WTC11 (cell line): ENCODE measurements at regions not wholly inside any gene's neighbourhood (a gene's known extent, or its start where the extent isn't known, plus 50 kb on each side); places are given as distances from the start of the nearest gene placed in this dataset.

Source experiments
- ATAC-seq: fragments of 200-7000 bp; cut with Tn5 transposase; 2 replicates; pipeline ENCODE4 v1.10.0; 2021; ENCODE audit warnings: mild to moderate bottlenecking, moderate library complexity
- CTCF ChIA-PET: fragments of 300-600 bp; sonication (Branson Sonifier 250); formaldehyde crosslinking; loops from one replicate; lab custom pipeline; 2021; ENCODE audit warnings: antibody characterized with exemption; lab: Charles Lee
- POLR2A ChIA-PET: fragments of 350-600 bp; sonication (Branson Sonifier 250); formaldehyde crosslinking; loops from one replicate; lab custom pipeline; 2021; ENCODE audit warnings: antibody characterized with exemption; lab: Charles Lee
- DNase-seq: peaks from one replicate; pipeline ENCODE4 v3.0.0; 2021; ENCODE audit warnings: low spot score
- H3K27ac Mint-ChIP-seq: 2 replicates; pipeline ENCODE4 v1.8.0; 2021; ENCODE audit warnings: mixed read lengths
- H3K27me3 Mint-ChIP-seq: 2 replicates; pipeline ENCODE4 v1.8.0; 2021; ENCODE audit warnings: low read depth, mild to moderate bottlenecking, moderate library complexity, mixed read lengths
- H3K36me3 Mint-ChIP-seq: 2 replicates; pipeline ENCODE4 v1.8.0; 2021; ENCODE audit warnings: mixed read lengths
- H3K4me1 Mint-ChIP-seq: 2 replicates; pipeline ENCODE4 v1.8.0; 2022; ENCODE audit warnings: mixed read lengths
- H3K4me3 Mint-ChIP-seq: 2 replicates; pipeline ENCODE4 v1.8.0; 2021; ENCODE audit warnings: mild to moderate bottlenecking, moderate library complexity, mixed read lengths
- H3K9me3 Mint-ChIP-seq: 2 replicates; pipeline ENCODE4 v1.8.0; 2021; ENCODE audit warnings: mixed read lengths
- CBFB ChIP-seq: sonication (generic); formaldehyde crosslinking; IDR thresholded peaks from 2 replicates; pipeline ENCODE4 v1.8.1; 2022; ENCODE audit warnings: mild to moderate bottlenecking, low read depth, missing genetic modification reagents
- CREB1 ChIP-seq: sonication (generic); formaldehyde crosslinking; IDR thresholded peaks from 2 replicates; pipeline ENCODE4 v1.8.0; 2023; ENCODE audit warnings: mild to moderate bottlenecking, missing genetic modification reagents
- E2F1 ChIP-seq: sonication (generic); formaldehyde crosslinking; IDR thresholded peaks from 2 replicates; pipeline ENCODE4 v1.8.0; 2022; ENCODE audit warnings: mild to moderate bottlenecking, missing genetic modification reagents
- GRHL2 ChIP-seq: fragments of 250-450 bp; sonication (Bioruptor Pico); IDR thresholded peaks from 2 replicates; pipeline ENCODE4 v1.8.0; 2022; ENCODE audit warnings: mild to moderate bottlenecking, moderate library complexity; ENCODE audit not compliant: insufficient replicate concordance, severe bottlenecking
- IRF2 ChIP-seq: sonication (generic); formaldehyde crosslinking; IDR thresholded peaks from 2 replicates; pipeline ENCODE4 v1.8.0; 2022; ENCODE audit warnings: low read depth, missing genetic modification reagents, borderline replicate concordance
- MAX ChIP-seq: sonication (generic); formaldehyde crosslinking; IDR thresholded peaks from 2 replicates; pipeline ENCODE4 v1.8.0; 2022; ENCODE audit warnings: mild to moderate bottlenecking, missing genetic modification reagents
- NR3C1 ChIP-seq: sonication (generic); formaldehyde crosslinking; conservative IDR thresholded peaks from 2 replicates; pipeline ENCODE4 v1.8.1; 2023; ENCODE audit warnings: low read depth, mild to moderate bottlenecking, missing genetic modification reagents
- PRRX2 ChIP-seq: fragments of 250-450 bp; sonication (Bioruptor Pico); IDR thresholded peaks from 2 replicates; pipeline ENCODE4 v1.8.0; 2021; ENCODE audit warnings: mild to moderate bottlenecking
- ZNF138 ChIP-seq: sonication (generic); formaldehyde crosslinking; conservative IDR thresholded peaks from 2 replicates; pipeline ENCODE4 v1.8.1; 2022; ENCODE audit warnings: mild to moderate bottlenecking, moderate library complexity, missing genetic modification reagents
- ZNF219 ChIP-seq: sonication (generic); formaldehyde crosslinking; IDR thresholded peaks from 2 replicates; pipeline ENCODE4 v1.8.0; 2023; ENCODE audit warnings: missing genetic modification reagents, mild to moderate bottlenecking, borderline replicate concordance
- ZNF281 ChIP-seq: sonication (generic); formaldehyde crosslinking; IDR thresholded peaks from 2 replicates; pipeline ENCODE4 v1.8.0; 2023; ENCODE audit warnings: mild to moderate bottlenecking, missing genetic modification reagents
- TF ChIP-seq, protein P1 (sequence below): sonication (generic); formaldehyde crosslinking; IDR thresholded peaks from 2 replicates; pipeline ENCODE4 v1.8.1; 2023; ENCODE audit warnings: mild to moderate bottlenecking, missing genetic modification reagents, moderate library complexity

- H3K27me3 Mint-ChIP-seq: no peaks in the 10 kb centered on the region
These were observed 172.8 kb upstream of the PMEPA1 start for GRCh38 chr20:57882451-57883161.

DNA sequence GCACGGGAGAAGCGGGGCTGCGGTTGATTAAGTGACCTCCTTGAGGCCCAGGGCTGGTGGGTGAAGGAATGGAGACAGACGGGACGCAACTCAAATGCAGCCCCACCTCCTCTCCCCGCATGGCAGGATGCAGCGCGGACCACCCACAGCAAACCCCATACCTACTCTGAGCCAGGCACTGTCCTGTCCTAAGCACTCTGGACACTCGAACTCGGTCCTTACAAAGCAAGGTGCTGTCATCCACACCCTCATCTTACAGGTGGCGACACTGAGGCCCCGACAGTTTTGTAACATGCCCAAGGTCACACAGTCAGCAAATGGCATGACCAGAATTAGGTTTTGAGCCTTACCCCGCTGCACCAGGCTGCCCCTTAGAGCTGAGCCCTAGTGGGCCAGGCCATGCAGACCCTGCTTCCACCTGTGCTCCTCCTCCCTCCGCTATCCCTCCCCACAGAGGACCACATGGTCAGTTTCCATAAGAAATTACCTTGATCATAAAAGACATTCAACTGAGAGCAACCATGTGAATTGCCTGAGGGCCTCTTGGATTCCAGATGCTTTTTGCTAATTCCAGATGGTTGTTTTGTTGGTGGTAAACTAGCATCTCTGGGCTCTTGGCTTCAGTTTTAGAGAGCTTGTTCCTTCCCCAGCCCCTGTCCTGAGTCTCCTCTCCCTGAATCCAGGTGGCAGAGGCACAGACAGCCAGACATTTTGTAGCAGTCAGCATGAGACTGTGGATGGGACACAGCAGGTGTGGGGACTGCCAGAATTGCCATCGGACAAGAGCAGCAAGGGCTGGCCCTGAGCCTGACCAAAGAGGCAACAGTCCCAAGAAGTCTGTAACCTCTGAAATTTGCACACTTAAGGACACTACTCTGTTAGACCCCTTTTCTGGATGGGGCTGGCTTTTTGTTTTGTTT, 171.9 kb upstream of the PMEPA1 start:
- Mint-ChIP-seq H3K4me1 (peaks cover 15% of the 10 kb centered on the region), H3K27me3 (peaks cover 5% of the 10 kb centered on the region; the same call in 1 of the 2 replicates), H3K9me3 (0 out of 2 replicates have a peak, but pooled peaks cover 2% of the 10 kb centered on the region), H3K27ac (no peak overlapping the region), H3K36me3 (no peaks in the 10 kb centered on the region), H3K4me3 (no peak overlapping the region)
- ChIA-PET CTCF (interaction anchor here (1.6 kb wide), 1 partner anchor 259 kb away, joined by 4 read pairs; no protein-coding TSS in a partner anchor), POLR2A (no interaction called here)
- TF ChIP-seq ZNF138 (CRISPR knock-in tag): no peak
- TF ChIP-seq NR3C1 (CRISPR knock-in tag): no peak
- no peak for TF ChIP-seq CBFB (CRISPR knock-in tag)
- no peak for TF ChIP-seq ZNF281
- TF ChIP-seq MAX (CRISPR knock-in tag): no peak
- ATAC-seq (no peak), DNase-seq (no peak)

More at GRCh38 chr20:57882451-57883161, 172.8 kb upstream of the PMEPA1 start:
- Mint-ChIP-seq H3K4me1 (peaks cover 9% of the 10 kb centered on the region), H3K27ac (no peak overlapping the region), H3K9me3 (peaks cover 11% of the 10 kb centered on the region; the same call in 1 of the 2 replicates), H3K36me3 (no peaks in the 10 kb centered on the region)
- no peak; the same call in 1 of the 2 replicates for ATAC-seq
- DNase-seq: no peak
- TF ChIP-seq E2F1 (CRISPR knock-in tag): no peak
- TF ChIP-seq IRF2 (CRISPR knock-in tag): no peak
- TF ChIP-seq, protein P1, sequence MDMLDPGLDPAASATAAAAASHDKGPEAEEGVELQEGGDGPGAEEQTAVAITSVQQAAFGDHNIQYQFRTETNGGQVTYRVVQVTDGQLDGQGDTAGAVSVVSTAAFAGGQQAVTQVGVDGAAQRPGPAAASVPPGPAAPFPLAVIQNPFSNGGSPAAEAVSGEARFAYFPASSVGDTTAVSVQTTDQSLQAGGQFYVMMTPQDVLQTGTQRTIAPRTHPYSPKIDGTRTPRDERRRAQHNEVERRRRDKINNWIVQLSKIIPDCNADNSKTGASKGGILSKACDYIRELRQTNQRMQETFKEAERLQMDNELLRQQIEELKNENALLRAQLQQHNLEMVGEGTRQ: no peak
- TF ChIP-seq ZNF219 (CRISPR knock-in tag): no peak
- TF ChIP-seq GRHL2 (CRISPR knock-in tag): no peak
- TF ChIP-seq CREB1: no peak
- no peak for TF ChIP-seq PRRX2 (CRISPR knock-in tag)
- TF ChIP-seq, all 79 proteins: peak for 0
- ChIA-PET CTCF (no interaction called here), POLR2A (interaction anchor here (0.6 kb wide), 1 partner anchor 371 kb away, joined by 4 read pairs; no protein-coding TSS in a partner anchor)
- no peak overlapping the region for H3K4me3 Mint-ChIP-seq

DNA sequence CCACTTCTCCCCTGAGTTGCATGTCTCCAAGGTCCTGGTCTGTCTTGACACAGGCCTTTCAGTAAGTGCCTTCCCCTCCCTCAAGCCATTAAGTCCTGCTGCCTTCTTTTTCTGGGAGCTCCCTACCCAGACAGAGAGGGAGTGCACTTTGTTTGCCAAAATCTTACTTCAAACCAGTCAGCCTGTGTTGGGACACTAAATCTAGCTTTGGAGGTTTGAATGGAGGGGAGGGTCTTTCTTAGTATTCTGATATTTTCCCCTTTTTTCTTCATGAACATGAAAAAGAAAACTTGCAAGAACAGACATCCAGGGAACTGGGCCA, 170.7 kb upstream of the PMEPA1 start:
- TF ChIP-seq IRF2 (CRISPR knock-in tag): no peak
- TF ChIP-seq, all 79 proteins: peak for 0
- Mint-ChIP-seq H3K9me3 (no peaks in the 10 kb centered on the region), H3K27ac (no peak overlapping the region), H3K4me1 (peaks cover 15% of the 10 kb centered on the region), H3K27me3 (peaks cover 5% of the 10 kb centered on the region; the same call in 1 of the 2 replicates), H3K4me3 (no peak overlapping the region), H3K36me3 (no peaks in the 10 kb centered on the region)
- POLR2A ChIA-PET: no interaction called here
- CTCF ChIA-PET: interaction anchor here (0.7 to 1.6 kb wide), 2 partner anchors 13 to 258 kb away, joined by 3 to 4 read pairs; no protein-coding TSS in a partner anchor
- ATAC-seq (no peak), DNase-seq (no peak)
